Fibroblast of skin of left biceps (primary cell): ENCODE measurements at regions not wholly inside any gene's neighbourhood (a gene's known extent, or its start where the extent isn't known, plus 50 kb on each side); places are given as distances from the start of the nearest gene placed in this dataset.
"Not testable (repeated sequence)": the region's sequence is repeated elsewhere in the genome, so short reads cannot be mapped to it uniquely, and the experiment has no call there.

Experiments used
- DNase-seq, 2 experiments: peaks; one replicate each; pipeline ENCODE4 v3.0.0-alpha.2; 2013; ENCODE audit warnings: low read depth in 2 of 2

DNA sequence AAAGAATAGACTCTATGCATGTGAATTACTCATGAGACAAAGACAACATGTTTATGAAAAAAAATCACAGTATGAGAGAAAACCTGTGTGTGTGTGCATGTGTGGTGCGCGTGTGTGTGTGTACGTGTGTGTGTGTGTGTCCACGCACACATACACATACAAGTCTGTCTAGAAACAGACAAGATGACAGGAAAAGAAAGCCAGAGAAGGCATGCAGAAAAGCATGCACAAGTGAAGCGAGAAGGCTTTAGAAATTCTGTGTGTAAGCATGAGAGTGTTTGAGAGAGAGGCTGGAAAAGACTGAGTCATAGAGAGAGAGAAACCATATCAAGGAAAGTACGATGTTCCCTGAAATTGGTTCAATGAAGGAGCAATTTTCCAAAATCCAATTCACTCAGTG, 566.4 kb upstream of the C16orf82 start:
- no peak for DNase-seq

DNA sequence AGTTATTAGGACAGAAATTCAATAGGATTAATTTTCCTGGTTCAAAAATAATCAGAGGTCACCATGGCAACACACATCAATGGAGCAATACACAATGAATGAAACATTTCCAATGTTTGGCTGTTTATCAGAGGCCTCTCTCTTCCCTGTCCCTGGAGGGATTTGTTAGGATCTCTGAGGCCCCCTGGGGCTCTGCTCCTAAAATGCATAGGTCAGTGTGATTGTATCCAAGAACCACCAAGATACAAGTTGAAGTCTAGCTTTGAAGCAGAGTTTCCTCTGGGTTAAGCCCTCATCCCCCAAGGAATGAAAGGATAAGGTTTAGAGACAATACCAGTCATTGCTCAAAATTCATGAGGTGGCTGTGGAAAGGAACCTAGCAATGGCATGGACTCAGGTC, 561.2 kb upstream of the C16orf82 start:
- DNase-seq = no peak

DNA sequence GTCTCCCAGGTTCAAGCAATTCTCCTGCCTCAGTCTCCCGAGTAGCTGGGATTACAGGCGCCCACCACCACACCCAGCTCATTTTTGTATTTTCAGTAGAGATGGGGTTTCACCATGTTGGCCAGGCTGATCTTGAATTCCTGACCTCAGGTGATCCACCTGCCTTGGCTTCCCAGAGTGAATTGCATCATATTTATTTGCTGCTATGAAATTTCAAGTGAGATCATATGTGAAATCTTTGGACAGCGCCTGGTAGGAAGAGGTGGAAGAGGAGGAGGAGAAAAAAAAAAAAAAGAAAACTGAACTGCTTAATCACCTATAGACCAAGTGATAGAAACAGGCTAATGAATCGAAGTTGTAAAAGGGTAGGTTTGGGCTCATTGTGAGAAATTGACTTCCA, 557.8 kb upstream of the C16orf82 start:
- DNase-seq = not testable (repeated sequence)

DNA sequence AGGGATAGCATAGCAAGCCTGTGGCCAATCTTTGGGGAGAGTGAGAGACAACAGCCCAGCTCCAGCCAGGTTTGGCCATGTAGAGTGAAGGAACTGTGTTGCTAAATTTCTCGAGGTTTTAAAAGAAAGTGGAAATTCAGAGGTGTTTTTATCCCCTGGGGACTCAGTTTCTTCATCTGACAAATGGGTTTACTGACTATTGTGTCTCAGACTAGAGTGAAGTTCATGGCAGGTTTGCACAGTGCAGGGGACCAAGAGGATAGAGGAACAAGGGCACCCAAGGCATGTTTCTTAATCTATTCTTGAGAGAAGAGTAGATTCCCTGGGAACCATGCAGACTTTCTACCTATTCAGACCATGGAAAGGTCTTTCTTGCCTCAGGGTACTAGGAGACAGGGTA, 555.8 kb upstream of the C16orf82 start:
- DNase-seq = no peak

DNA sequence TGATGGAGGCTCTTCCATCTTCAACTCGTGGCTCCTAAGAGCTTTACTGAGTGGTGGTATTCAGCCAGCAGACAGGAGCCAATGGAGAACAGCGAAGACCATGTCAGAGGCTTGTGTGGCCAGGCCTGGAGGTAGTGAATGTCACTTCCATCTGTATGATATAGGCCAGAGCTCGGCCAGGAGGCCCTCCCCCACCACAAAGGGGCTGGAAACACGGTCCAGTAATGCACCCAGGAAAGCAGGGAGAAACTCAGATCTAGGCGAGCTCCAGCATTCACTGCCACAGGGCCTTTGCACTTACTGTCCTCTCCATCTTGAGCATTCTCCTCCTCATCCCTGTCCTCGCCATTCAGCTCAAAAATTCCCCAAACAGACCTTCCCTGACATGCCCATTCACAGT, 555.3 kb upstream of the C16orf82 start:
- DNase-seq = no peak

DNA sequence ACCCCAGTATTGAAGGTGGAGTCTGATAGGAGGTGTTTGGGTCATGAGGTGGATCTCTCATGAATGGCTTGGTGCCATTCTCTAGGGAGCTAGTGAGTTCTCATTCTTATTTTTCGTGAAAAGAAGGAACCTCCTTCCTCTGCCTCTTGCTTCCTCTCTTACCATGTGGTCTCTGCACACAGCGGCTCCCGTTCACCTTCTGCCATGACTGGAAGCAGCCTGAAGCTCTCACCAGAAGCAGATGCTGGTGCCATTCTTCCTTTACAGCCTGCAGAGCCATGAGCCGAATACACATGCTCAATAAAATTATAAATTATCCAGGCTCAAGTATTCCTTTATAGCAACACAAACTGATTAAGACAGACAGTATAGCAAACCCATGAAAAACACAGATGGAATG, 545.1 kb upstream of the C16orf82 start:
- no peak for DNase-seq

DNA sequence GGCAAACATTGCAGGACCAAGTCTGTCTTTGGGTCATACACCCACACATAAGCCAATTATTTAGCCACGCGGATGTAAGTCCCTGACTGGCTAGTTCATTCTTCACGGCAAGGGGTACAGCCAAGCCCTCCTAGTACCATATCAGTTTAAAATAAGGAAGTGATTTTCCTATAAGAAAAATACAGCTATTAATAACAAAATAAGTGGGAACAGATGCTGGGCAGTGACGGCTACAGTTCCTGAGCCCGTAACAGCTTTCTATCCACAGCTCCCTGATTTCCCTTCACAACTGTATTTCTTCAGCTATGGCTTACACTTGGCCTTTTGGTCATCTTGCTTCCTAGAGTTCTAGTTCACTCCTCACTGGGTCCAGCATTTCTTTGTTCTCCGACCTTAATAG, 542.4 kb upstream of the C16orf82 start:
- DNase-seq = no peak

DNA sequence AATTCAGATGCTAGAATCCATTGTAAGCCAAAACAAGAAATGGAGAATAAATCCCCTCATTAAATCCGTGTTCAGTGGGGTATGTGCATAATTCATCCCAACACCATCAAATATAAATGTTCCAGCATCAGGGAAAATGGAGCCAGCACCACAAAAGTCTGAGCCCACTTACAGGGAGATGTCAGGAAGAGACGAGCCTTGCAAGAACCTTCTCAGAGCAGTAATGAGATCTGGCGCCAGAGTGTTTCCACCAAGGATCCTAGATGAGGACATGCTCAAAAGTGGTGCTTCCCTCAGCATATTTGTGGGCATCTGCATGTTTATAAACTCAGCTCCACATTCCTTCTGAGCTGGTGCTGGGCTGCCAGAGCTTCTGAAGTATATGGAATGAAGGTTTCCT, 541.9 kb upstream of the C16orf82 start:
- DNase-seq = no peak

DNA sequence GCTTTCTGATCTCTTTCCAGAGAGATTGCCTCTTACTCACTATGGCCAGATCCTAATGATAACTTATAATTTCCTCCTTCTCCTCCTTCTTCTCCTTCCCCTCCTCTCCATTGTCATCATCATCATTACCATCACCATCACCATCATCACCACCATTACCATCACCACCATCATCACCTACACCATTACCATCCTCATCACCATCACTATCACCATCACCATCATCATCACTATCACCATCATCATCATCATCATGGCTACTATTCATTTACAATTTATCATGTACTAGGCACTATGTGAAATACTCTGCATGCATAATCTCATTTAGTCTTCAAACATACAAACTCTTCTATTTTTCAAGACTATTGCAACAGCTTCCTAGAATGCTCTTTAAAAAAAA, 540.9 kb upstream of the C16orf82 start:
- DNase-seq = no peak

DNA sequence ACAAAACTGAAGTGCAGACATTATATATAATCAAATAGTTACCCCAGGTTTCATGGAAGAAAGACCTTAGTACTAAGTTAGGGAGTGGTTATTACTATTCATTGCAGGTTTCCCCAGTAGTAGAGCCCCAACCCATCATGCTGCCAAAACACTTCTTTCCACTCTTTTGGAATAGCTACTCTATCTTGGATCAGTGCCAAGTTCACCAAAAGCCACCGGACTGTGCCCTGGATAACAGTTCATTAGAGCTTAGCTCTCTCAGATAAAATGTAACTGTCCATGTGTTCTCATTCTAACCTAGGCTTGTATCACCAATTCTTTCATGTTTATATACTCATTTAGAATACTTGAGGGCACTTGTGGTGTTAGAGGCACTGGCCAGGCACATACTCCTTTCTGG, 540.1 kb upstream of the C16orf82 start:
- no peak for DNase-seq

DNA sequence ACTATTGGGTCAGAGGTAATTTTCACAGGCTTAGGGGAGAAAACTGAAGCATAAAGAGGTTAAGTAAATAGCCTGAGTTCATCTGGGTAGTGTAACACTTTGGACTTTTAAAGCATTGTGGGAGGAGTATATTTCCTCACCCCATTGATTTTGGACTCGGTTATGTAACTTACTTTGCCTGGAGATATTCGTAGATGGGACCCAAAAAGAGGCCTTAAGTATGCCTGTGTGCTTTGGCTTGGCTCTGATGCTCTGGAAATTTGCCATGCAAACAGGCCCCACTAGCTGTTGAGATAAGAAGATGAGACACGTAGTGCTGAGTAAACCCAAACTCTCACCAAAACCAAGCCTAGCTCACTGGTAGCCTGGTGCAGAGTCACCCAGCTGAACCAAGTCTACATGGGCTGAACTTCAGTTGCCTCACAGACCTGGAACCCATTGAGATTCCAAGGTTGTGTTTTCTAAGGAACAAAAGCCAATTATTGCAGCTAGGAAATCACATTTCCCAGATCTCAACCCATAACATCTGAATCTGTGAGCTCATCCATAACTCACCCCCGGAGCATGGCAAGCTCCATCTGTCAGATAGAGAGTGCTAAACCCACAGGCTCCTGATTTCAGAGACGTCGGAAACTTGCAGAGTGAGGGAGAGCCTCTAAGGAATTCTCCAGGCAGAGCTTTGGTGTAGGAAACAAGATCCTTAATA, 536.0 kb upstream of the C16orf82 start:
- no peak for DNase-seq

DNA sequence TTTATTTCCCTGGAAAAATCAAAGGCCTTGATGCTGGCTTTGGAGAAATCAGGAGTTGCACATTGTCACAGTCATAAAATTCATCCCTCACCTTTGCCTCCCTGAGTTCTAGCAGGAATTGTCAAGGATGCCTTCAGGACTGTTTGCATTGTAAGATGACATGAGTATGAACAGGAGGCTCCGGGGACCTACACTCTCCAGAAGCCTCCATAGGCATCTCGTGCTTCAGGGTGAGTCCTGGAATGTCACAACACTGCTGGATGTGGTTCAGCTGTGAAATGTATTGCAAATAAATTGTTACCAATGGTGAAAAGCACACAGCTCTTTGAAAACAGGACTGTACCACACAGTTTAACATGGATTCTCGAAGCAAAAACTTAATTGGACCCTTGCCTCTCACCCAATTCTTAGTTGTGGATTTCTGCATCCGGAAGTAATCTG, 535.4 kb upstream of the C16orf82 start:
- no peak for DNase-seq

DNA sequence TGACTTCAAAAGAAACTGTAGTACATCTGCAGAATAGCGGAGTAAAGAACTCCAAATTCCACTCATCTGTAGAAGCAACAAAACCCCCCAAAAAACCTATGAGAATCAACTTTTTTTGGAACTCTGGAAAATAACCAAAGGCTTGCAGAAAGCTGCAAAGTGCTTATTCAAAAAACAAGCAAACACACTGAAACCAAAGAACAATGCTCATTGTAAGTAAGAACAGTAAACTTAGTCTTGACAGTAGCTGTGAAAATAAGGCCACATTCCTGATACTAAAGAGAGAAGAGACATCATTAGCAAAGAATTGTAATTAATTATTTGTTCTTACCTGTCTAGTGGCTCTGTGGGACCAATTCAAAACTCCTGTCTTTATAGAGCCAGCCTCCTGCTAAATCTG, 534.3 kb upstream of the C16orf82 start:
- no peak for DNase-seq

DNA sequence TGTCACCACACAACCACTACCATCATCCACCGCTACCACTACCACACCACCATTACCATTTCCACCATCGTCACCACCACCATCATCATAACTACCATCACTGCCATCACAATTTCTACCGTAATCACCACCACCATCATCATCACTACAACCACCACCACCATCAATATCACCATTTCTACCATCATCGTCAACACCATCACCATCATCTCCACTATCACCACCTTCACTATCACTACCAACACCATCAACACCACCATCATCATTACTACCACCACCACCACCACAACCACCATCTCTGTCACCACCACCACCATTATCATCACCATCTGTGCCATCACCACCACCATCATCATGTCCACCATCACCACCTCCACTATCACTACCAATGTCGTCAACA, 524.5 kb upstream of the C16orf82 start:
- no peak for DNase-seq

DNA sequence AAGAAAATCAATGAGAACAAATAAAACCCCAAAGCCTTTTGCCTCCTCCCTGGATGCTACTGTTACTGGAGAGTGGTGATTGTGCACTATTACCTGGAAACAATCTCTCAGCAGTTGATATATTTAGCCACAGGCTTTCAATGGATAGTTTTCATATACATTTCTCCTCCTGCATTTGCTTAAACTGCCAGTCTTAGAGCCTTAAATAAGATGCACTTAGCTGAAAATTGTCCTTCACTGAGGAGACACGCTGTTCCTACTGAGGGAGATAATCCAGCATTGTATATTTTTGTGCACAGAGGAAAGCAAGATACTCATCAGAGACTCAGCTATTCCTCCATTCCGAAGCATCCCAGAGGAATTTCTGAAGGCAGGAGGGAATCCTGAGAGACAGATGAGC, 520.2 kb upstream of the C16orf82 start:
- DNase-seq = no peak

DNA sequence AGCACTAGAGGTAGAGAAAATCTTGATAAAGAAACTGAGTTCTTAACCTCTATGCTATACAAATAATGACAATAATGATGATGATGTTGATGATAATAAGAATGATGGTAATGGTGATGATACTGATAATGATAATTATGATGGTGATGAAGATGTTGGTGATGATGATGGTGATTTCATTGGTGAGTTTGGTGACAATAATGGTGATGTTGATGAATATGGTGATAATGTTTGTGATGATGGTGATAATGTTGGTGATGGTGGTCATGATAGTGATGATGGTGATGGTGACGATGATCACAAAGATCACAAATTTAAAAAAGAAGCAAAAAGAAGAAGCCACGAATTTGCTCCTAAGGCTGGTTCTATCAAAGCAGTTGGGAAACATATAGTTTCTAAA, 519.0 kb upstream of the C16orf82 start:
- DNase-seq = no peak

DNA sequence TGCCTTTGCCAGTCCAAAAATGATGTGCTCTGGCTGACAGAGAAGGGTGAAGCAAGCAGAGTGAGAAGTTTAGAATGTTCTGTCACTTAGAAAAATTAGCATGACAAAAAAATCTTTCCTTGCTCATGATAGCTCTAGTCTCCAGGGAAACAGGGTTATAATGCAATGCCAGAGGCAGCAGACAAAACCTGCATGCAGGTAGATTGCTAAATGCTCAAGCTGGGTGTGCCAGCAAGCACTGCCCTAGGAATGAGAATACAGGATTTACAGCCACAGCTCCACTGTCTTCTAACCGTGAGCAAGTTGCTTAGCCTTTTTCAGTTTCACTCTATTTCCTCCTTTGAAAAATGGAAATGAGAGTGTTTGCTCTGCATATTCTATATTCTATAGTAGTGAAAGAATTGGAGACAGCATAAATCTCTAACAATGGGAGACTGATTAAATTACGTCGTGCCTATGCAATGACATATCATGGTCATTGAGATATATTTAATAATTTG, 516.6 kb upstream of the C16orf82 start:
- no peak for DNase-seq

DNA sequence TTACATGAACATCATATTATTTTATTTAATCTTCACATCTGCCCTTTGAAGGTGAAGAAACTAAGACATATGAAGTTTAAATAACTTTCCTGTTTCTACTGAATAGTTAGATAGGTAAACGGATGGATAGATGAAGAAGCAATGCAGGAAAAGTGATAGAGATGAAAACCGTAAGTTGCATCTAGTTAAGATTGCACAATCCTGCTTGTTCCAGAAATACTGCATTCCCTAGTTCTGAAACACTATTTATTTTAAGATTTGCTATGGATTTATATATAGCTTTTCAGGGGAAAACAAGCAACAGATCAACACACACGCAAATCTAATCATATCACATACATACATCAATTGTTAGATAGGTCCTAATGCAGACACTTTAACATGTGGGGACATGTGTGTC, 512.7 kb upstream of the C16orf82 start:
- DNase-seq = no peak

DNA sequence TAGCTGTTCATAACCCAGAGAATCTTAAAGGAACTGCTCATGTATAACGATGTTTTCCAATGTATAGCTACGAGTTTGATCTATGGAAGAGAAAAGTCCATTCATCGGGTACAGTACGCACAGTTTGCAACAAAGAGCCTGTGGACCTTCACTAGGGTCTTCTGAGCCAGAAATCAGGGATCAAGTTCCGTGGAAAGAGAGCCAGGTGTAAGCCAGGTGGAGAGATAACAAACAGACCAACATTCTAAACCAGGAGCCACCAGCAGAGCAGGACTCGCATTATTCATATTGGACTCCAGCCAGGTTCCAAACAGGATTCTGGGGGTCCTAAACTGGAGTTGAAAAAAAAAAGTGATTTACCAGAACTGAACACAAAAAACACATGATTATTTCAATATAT, 505.4 kb upstream of the C16orf82 start:
- DNase-seq = no peak

DNA sequence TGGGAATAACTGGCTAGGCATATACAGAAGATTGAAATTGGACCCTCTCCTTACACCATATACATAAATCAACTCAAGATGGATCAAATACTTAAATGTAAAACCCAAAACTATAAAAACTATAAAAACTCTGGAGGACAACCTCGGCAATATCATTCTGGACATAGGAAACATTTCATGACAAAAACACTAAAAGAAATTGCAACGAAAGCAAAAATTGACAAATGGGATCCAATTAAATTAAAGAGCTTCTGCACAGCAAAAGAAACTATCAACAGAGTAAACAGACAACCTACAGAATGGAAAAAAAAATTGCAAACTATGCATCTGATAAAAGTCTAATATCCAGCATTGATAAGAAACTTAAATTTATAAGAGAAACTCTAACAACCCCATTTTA, 503.7 kb upstream of the C16orf82 start:
- DNase-seq = no peak

DNA sequence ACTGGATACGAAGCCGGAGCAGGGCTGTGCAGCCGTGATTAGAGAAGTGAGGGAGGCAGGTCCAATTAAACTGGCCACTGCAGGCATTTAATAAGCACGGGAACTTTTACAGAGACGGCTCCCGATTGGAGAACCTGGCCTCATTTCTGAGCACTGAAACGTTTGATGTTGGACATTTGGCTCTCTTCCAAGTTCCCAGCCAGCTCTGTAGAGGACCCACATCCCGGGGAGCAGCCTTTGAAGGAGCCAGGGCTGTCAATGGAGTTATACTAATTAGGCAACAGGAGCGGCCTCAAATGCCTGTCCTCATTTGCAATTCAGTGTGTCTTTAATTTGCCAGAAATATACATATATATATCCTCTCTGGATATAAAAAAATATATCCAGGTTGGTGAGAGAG, 499.4 kb upstream of the C16orf82 start:
- no peak for DNase-seq

DNA sequence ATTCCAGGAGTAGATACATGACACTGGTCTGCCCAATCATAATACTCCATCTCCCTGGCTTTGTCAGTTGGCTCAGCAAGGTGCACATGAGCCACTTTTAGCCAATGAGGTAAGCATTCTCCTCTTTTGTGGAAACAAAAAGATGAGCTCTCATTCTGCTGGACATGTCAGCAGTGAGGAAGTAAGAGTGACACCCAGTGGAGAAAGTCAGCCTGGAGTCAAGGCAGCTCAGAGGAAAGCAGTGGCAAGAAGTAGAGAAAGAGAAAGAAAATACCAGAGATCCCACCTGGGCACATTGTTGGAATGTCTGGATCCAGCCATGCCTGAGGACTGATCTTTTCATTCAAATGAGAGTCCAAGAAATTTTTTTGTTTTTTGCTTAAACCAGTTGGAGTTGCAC, 496.9 kb upstream of the C16orf82 start:
- no peak for DNase-seq

DNA sequence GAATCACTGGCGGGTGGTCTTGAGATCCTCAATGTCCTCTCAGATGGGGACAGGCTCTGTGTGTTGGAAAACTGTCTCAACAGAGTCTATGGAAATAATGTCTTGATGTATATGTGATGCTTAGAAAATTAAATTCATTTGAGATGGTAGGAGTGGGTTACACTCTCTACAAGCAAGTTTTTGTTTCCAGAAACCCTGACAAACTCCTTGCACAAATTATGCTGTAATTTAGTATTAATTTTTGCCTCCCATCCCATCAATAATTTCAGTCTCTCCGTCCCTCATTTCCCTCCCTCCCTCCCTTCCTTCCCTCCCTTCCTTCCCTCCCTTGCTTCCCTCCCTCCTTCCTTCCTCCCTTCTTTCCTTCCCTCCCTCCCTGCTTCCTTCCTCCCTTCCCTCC, 488.0 kb upstream of the C16orf82 start:
- no peak for DNase-seq

DNA sequence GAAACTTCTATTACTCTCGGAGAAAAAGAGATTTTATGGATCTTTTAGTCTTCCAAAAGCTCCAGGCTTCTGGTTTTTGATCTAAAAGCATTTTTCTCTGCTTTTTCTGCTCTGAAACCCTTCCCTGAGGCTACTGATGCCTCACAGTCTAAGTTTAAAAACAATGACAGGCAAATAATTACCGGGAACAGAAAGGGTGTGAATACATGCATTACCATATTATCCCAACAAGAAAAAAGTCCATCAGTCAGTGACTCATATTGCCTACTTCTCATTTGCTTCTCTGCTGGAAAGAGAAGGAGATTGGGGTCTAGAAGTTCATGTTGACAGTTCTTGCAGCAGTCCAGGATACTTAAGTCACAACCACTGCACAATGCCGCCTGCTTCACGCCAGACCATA, 482.9 kb upstream of the C16orf82 start:
- no peak for DNase-seq
